ENCODE measurements at regions not wholly inside any gene's neighbourhood (a gene's known extent, or its start where the extent isn't known, plus 50 kb on each side); places are given as distances from the start of the nearest gene placed in this dataset.

- no peak overlapping the region for H3K4me3 ChIP-seq (ENCODE audit: low read depth in 1 of 3, low read length in 3 of 3)
- H3K27me3 ChIP-seq (ENCODE audit: control insufficient read depth in 3 of 3, insufficient read depth in 3 of 3, low read length in 3 of 3), result no peaks in the 10 kb centered on the region
- no peak for FAIRE-seq
- no peak for DNase-seq
- peaks cover 0 to 3% of the 10 kb centered on the region in 2 donors for H3K9me3 ChIP-seq (ENCODE audit: control insufficient read depth in 2 of 2, insufficient read depth in 1 of 2, low read depth in 1 of 2, low read length in 1 of 2)
- H3K27ac ChIP-seq (ENCODE audit: low read depth in 1 of 3, low read length in 2 of 3), result no peak overlapping the region
- H3K36me3 ChIP-seq (ENCODE audit: control insufficient read depth in 3 of 3, insufficient read depth in 2 of 3, low read depth in 1 of 3, low read length in 3 of 3), result peaks cover 0 to 6% (median 0%) of the 10 kb centered on the region in 3 donors
- 98 to 99% (median 98%) methylated on average over 31 to 36 of the region's 36 CpGs for WGBS, 3 donors
- peaks cover 10 to 20% (median 14%) of the 10 kb centered on the region in 3 donors for H3K4me1 ChIP-seq (ENCODE audit: control insufficient read depth in 3 of 3, insufficient read depth in 2 of 3, low read depth in 1 of 3, low read length in 2 of 3)
These were observed 62.0 kb upstream of the MGAT5 start for GRCh38 chr2:134191835-134192234.

- 90 to 100% (median 91%) methylated on average over 1 of the region's 1 CpG for WGBS, 3 donors
- peaks cover 14 to 28% (median 14%) of the 10 kb centered on the region in 3 donors for H3K4me1 ChIP-seq (ENCODE audit: control insufficient read depth in 3 of 3, insufficient read depth in 2 of 3, low read depth in 1 of 3, low read length in 2 of 3)
These were observed 60.9 kb upstream of the MGAT5 start for GRCh38 chr2:134193006-134193405.

GRCh38 chr2:134194519-134194918 is 59.4 kb upstream of the MGAT5 start:
- Histone ChIP-seq H3K27ac (ENCODE audit: low read depth in 1 of 3, low read length in 2 of 3) (no peak overlapping the region), H3K4me3 (ENCODE audit: low read depth in 1 of 3, low read length in 3 of 3) (no peak overlapping the region), H3K9me3 (ENCODE audit: control insufficient read depth in 2 of 2, insufficient read depth in 1 of 2, low read depth in 1 of 2, low read length in 1 of 2) (peaks cover 0 to 3% of the 10 kb centered on the region in 2 donors), H3K4me1 (ENCODE audit: control insufficient read depth in 3 of 3, insufficient read depth in 2 of 3, low read depth in 1 of 3, low read length in 2 of 3) (peaks cover 11 to 35% (median 12%) of the 10 kb centered on the region in 3 donors), H3K27me3 (ENCODE audit: control insufficient read depth in 3 of 3, insufficient read depth in 3 of 3, low read length in 3 of 3) (no peaks in the 10 kb centered on the region), H3K36me3 (ENCODE audit: control insufficient read depth in 3 of 3, insufficient read depth in 2 of 3, low read depth in 1 of 3, low read length in 3 of 3) (peaks cover 0 to 9% (median 0%) of the 10 kb centered on the region in 3 donors)
- FAIRE-seq (no peak), DNase-seq (no peak)
- WGBS, 3 donors, result 62 to 86% (median 72%) methylated on average over 5 of the region's 5 CpGs

More at GRCh38 chr2:134193006-134193405, 60.9 kb upstream of the MGAT5 start:
- no peak for DNase-seq
- peaks cover 0 to 3% of the 10 kb centered on the region in 2 donors for H3K9me3 ChIP-seq (ENCODE audit: control insufficient read depth in 2 of 2, insufficient read depth in 1 of 2, low read depth in 1 of 2, low read length in 1 of 2)
- H3K27me3 ChIP-seq (ENCODE audit: control insufficient read depth in 3 of 3, insufficient read depth in 3 of 3, low read length in 3 of 3), result no peaks in the 10 kb centered on the region
- FAIRE-seq, result no peak
- H3K4me3 ChIP-seq (ENCODE audit: low read depth in 1 of 3, low read length in 3 of 3), result no peak overlapping the region
- H3K36me3 ChIP-seq (ENCODE audit: control insufficient read depth in 3 of 3, insufficient read depth in 2 of 3, low read depth in 1 of 3, low read length in 3 of 3), result peaks cover 0 to 6% (median 0%) of the 10 kb centered on the region in 3 donors
- H3K27ac ChIP-seq (ENCODE audit: low read depth in 1 of 3, low read length in 2 of 3), result no peak overlapping the region

- DNase-seq, result peak in 1 of 2 donors; percentile 64
- Histone ChIP-seq H3K27ac (ENCODE audit: low read depth in 1 of 3, low read length in 2 of 3) (no peak overlapping the region), H3K4me1 (ENCODE audit: control insufficient read depth in 3 of 3, insufficient read depth in 2 of 3, low read depth in 1 of 3, low read length in 2 of 3) (peaks cover 11 to 29% (median 12%) of the 10 kb centered on the region in 3 donors), H3K9me3 (ENCODE audit: control insufficient read depth in 2 of 2, insufficient read depth in 1 of 2, low read depth in 1 of 2, low read length in 1 of 2) (peaks cover 0 to 3% of the 10 kb centered on the region in 2 donors), H3K4me3 (ENCODE audit: low read depth in 1 of 3, low read length in 3 of 3) (no peak overlapping the region), H3K36me3 (ENCODE audit: control insufficient read depth in 3 of 3, insufficient read depth in 2 of 3, low read depth in 1 of 3, low read length in 3 of 3) (peaks cover 0 to 9% (median 0%) of the 10 kb centered on the region in 3 donors), H3K27me3 (ENCODE audit: control insufficient read depth in 3 of 3, insufficient read depth in 3 of 3, low read length in 3 of 3) (no peaks in the 10 kb centered on the region)
- 14 to 58% (median 38%) methylated on average over 6 of the region's 6 CpGs for WGBS, 3 donors
- FAIRE-seq, result no peak
These were observed 58.5 kb upstream of the MGAT5 start for GRCh38 chr2:134195341-134195740.

GRCh38 chr2:134197445-134197844 is 56.4 kb upstream of the MGAT5 start:
- Histone ChIP-seq H3K27me3 (ENCODE audit: control insufficient read depth in 3 of 3, insufficient read depth in 3 of 3, low read length in 3 of 3) (no peaks in the 10 kb centered on the region), H3K4me1 (ENCODE audit: control insufficient read depth in 3 of 3, insufficient read depth in 2 of 3, low read depth in 1 of 3, low read length in 2 of 3) (peaks cover 11 to 30% (median 12%) of the 10 kb centered on the region in 3 donors), H3K4me3 (ENCODE audit: low read depth in 1 of 3, low read length in 3 of 3) (no peak overlapping the region), H3K36me3 (ENCODE audit: control insufficient read depth in 3 of 3, insufficient read depth in 2 of 3, low read depth in 1 of 3, low read length in 3 of 3) (peaks cover 0 to 3% (median 0%) of the 10 kb centered on the region in 3 donors), H3K27ac (ENCODE audit: low read depth in 1 of 3, low read length in 2 of 3) (no peak overlapping the region), H3K9me3 (ENCODE audit: control insufficient read depth in 2 of 2, insufficient read depth in 1 of 2, low read depth in 1 of 2, low read length in 1 of 2) (no peaks in the 10 kb centered on the region)
- 78 to 90% (median 90%) methylated on average over 3 of the region's 3 CpGs for WGBS, 3 donors
- FAIRE-seq (no peak), DNase-seq (no peak)

- Histone ChIP-seq H3K4me3 (ENCODE audit: low read depth in 1 of 3, low read length in 3 of 3) (no peak overlapping the region), H3K9me3 (ENCODE audit: control insufficient read depth in 2 of 2, insufficient read depth in 1 of 2, low read depth in 1 of 2, low read length in 1 of 2) (no peaks in the 10 kb centered on the region), H3K27me3 (ENCODE audit: control insufficient read depth in 3 of 3, insufficient read depth in 3 of 3, low read length in 3 of 3) (no peaks in the 10 kb centered on the region), H3K36me3 (ENCODE audit: control insufficient read depth in 3 of 3, insufficient read depth in 2 of 3, low read depth in 1 of 3, low read length in 3 of 3) (peaks cover 0 to 3% (median 0%) of the 10 kb centered on the region in 3 donors), H3K27ac (ENCODE audit: low read depth in 1 of 3, low read length in 2 of 3) (peak overlapping the region in 1 of 3 donors; percentile 29), H3K4me1 (ENCODE audit: control insufficient read depth in 3 of 3, insufficient read depth in 2 of 3, low read depth in 1 of 3, low read length in 2 of 3) (peaks cover 11 to 30% (median 11%) of the 10 kb centered on the region in 3 donors)
- DNase-seq (peak in 1 of 2 donors; percentile 43), FAIRE-seq (no peak)
- 18 to 65% (median 41%) methylated on average over 1 of the region's 1 CpG for WGBS, 3 donors
These were observed 55.8 kb upstream of the MGAT5 start for GRCh38 chr2:134198006-134198634.

- 81 to 96% (median 85%) methylated on average over 3 of the region's 3 CpGs for WGBS, 3 donors
- Histone ChIP-seq H3K9me3 (ENCODE audit: control insufficient read depth in 2 of 2, insufficient read depth in 1 of 2, low read depth in 1 of 2, low read length in 1 of 2) (no peaks in the 10 kb centered on the region), H3K4me3 (ENCODE audit: low read depth in 1 of 3, low read length in 3 of 3) (no peak overlapping the region), H3K4me1 (ENCODE audit: control insufficient read depth in 3 of 3, insufficient read depth in 2 of 3, low read depth in 1 of 3, low read length in 2 of 3) (peaks cover 10 to 27% (median 10%) of the 10 kb centered on the region in 3 donors), H3K27ac (ENCODE audit: low read depth in 1 of 3, low read length in 2 of 3) (no peak overlapping the region), H3K27me3 (ENCODE audit: control insufficient read depth in 3 of 3, insufficient read depth in 3 of 3, low read length in 3 of 3) (no peaks in the 10 kb centered on the region), H3K36me3 (ENCODE audit: control insufficient read depth in 3 of 3, insufficient read depth in 2 of 3, low read depth in 1 of 3, low read length in 3 of 3) (peaks cover 0 to 3% (median 0%) of the 10 kb centered on the region in 3 donors)
- FAIRE-seq, result no peak
- DNase-seq, result no peak
These were observed 54.7 kb upstream of the MGAT5 start for GRCh38 chr2:134199123-134199522.

- Histone ChIP-seq H3K4me3 (ENCODE audit: low read depth in 1 of 3, low read length in 3 of 3) (no peak overlapping the region), H3K36me3 (ENCODE audit: control insufficient read depth in 3 of 3, insufficient read depth in 2 of 3, low read depth in 1 of 3, low read length in 3 of 3) (peaks cover 0 to 3% (median 0%) of the 10 kb centered on the region in 3 donors), H3K4me1 (ENCODE audit: control insufficient read depth in 3 of 3, insufficient read depth in 2 of 3, low read depth in 1 of 3, low read length in 2 of 3) (peaks cover under 1 to 23% (median 8%) of the 10 kb centered on the region in 3 donors), H3K9me3 (ENCODE audit: control insufficient read depth in 2 of 2, insufficient read depth in 1 of 2, low read depth in 1 of 2, low read length in 1 of 2) (no peaks in the 10 kb centered on the region), H3K27ac (ENCODE audit: low read depth in 1 of 3, low read length in 2 of 3) (no peak overlapping the region), H3K27me3 (ENCODE audit: control insufficient read depth in 3 of 3, insufficient read depth in 3 of 3, low read length in 3 of 3) (no peaks in the 10 kb centered on the region)
- FAIRE-seq (no peak), DNase-seq (no peak)
- 81 to 88% (median 82%) methylated on average over 4 of the region's 4 CpGs for WGBS, 3 donors
These were observed 53.7 kb upstream of the MGAT5 start for GRCh38 chr2:134200036-134200618.
